Thymus (tissue), 11 donors: ENCODE measurements at regions not wholly inside any gene's neighbourhood (a gene's known extent, or its start where the extent isn't known, plus 50 kb on each side); places are given as distances from the start of the nearest gene placed in this dataset.

Source experiments
- DNase-seq, 9 donors: peaks; one replicate each; pipeline ENCODE4 v3.0.0-alpha.2; 2013; ENCODE audit warnings: low spot score in 9 of 9, low read depth in 6 of 9, missing footprints in 1 of 9
- H3K27ac ChIP-seq, 2 donors: one replicate each; pipeline ENCODE4 v1.5.1; 2013; ENCODE audit warnings: control low read depth in 1 of 2, low read depth in 1 of 2, low read length in 1 of 2, mild to moderate bottlenecking in 1 of 2, moderate library complexity in 1 of 2
- H3K27me3 ChIP-seq, 2 donors: one replicate each; pipeline ENCODE4 v1.5.1; 2013; ENCODE audit warnings: low read length in 1 of 2; ENCODE audit not compliant: control insufficient read depth in 2 of 2, insufficient read depth in 1 of 2
- H3K36me3 ChIP-seq, 2 donors: one replicate each; pipeline ENCODE4 v1.5.1; 2013; ENCODE audit warnings: low read length in 1 of 2, mild to moderate bottlenecking in 1 of 2, moderate library complexity in 1 of 2; ENCODE audit not compliant: control insufficient read depth in 2 of 2, insufficient read depth in 2 of 2
- H3K4me1 ChIP-seq, 2 donors: one replicate each; pipeline ENCODE4 v1.5.1; 2013; ENCODE audit warnings: low read length in 2 of 2; ENCODE audit not compliant: control insufficient read depth in 2 of 2, insufficient read depth in 2 of 2
- H3K4me3 ChIP-seq, 2 donors: one replicate each; pipeline ENCODE4 v1.5.1; 2013; ENCODE audit warnings: low read length in 2 of 2, control low read depth in 1 of 2, mild to moderate bottlenecking in 1 of 2
- H3K9me3 ChIP-seq, 2 donors: one replicate each; pipeline ENCODE4 v1.5.1; 2013; ENCODE audit warnings: low read length in 1 of 2, mild to moderate bottlenecking in 1 of 2; ENCODE audit not compliant: control insufficient read depth in 2 of 2, insufficient read depth in 1 of 2
- WGBS: extraction: QIAGEN DNeasy Blood & Tissue Kit; methylation state at CpG from one replicate; pipeline ENCODE4 v1.1.7; 2013; 5-methylcytosine and 5-hydroxymethylcytosine counted together
- donor health status: healthy.

- H3K4me1 ChIP-seq: no peaks in the 10 kb centered on the region
- 97% methylated on average over 2 of the region's 2 CpGs for WGBS
- no peaks in the 10 kb centered on the region for H3K36me3 ChIP-seq
- H3K27ac ChIP-seq: no peak overlapping the region
- H3K9me3 ChIP-seq: no peaks in the 10 kb centered on the region
- no peak for DNase-seq
- H3K27me3 ChIP-seq: no peaks in the 10 kb centered on the region
- no peak overlapping the region for H3K4me3 ChIP-seq
These were observed 97.8 kb upstream of the PDE4B start for GRCh38 chr1:65694933-65695332.

GRCh38 chr1:65698590-65698989 is 94.1 kb upstream of the PDE4B start:
- no peak overlapping the region for H3K27ac ChIP-seq
- no peaks in the 10 kb centered on the region for H3K36me3 ChIP-seq
- H3K4me1 ChIP-seq: no peaks in the 10 kb centered on the region
- no peaks in the 10 kb centered on the region for H3K9me3 ChIP-seq
- WGBS: 98% methylated on average over 2 of the region's 2 CpGs
- H3K27me3 ChIP-seq: no peaks in the 10 kb centered on the region
- H3K4me3 ChIP-seq: no peak overlapping the region
- DNase-seq: no peak

- Histone ChIP-seq H3K4me1 (no peaks in the 10 kb centered on the region), H3K27ac (no peak overlapping the region), H3K27me3 (no peaks in the 10 kb centered on the region), H3K4me3 (no peak overlapping the region), H3K36me3 (no peaks in the 10 kb centered on the region), H3K9me3 (no peaks in the 10 kb centered on the region)
- 54% methylated on average over 4 of the region's 4 CpGs for WGBS
- DNase-seq: no peak
These were observed 88.8 kb upstream of the PDE4B start for GRCh38 chr1:65703853-65704252.

GRCh38 chr1:65704318-65704717 is 88.4 kb upstream of the PDE4B start:
- H3K4me3 ChIP-seq: no peak overlapping the region
- 92% methylated on average over 2 of the region's 2 CpGs for WGBS
- H3K4me1 ChIP-seq: no peaks in the 10 kb centered on the region
- H3K27me3 ChIP-seq: no peaks in the 10 kb centered on the region
- H3K27ac ChIP-seq: no peak overlapping the region
- DNase-seq: no peak
- no peaks in the 10 kb centered on the region for H3K9me3 ChIP-seq
- no peaks in the 10 kb centered on the region for H3K36me3 ChIP-seq

- Histone ChIP-seq H3K4me3 (no peak overlapping the region), H3K36me3 (no peaks in the 10 kb centered on the region), H3K9me3 (no peaks in the 10 kb centered on the region), H3K27me3 (no peaks in the 10 kb centered on the region), H3K27ac (no peak overlapping the region), H3K4me1 (no peaks in the 10 kb centered on the region)
- WGBS: 98% methylated on average over 3 of the region's 3 CpGs
- no peak for DNase-seq
These were observed 74.8 kb upstream of the PDE4B start for GRCh38 chr1:65717815-65718454.

GRCh38 chr1:65719391-65719790 is 73.3 kb upstream of the PDE4B start:
- no peaks in the 10 kb centered on the region for H3K4me1 ChIP-seq
- WGBS: 93% methylated on average over 5 of the region's 5 CpGs
- H3K4me3 ChIP-seq: no peak overlapping the region
- DNase-seq: no peak
- no peaks in the 10 kb centered on the region for H3K36me3 ChIP-seq
- no peaks in the 10 kb centered on the region for H3K9me3 ChIP-seq
- no peak overlapping the region for H3K27ac ChIP-seq
- H3K27me3 ChIP-seq: no peaks in the 10 kb centered on the region

GRCh38 chr1:65722461-65722860 is 70.2 kb upstream of the PDE4B start:
- no peaks in the 10 kb centered on the region for H3K4me1 ChIP-seq
- DNase-seq: no peak
- H3K36me3 ChIP-seq: no peaks in the 10 kb centered on the region
- H3K4me3 ChIP-seq: no peak overlapping the region
- no peak overlapping the region for H3K27ac ChIP-seq
- no peaks in the 10 kb centered on the region for H3K9me3 ChIP-seq
- WGBS: 95% methylated on average over 5 of the region's 5 CpGs
- H3K27me3 ChIP-seq: no peaks in the 10 kb centered on the region

GRCh38 chr1:65724151-65724550 is 68.5 kb upstream of the PDE4B start:
- H3K4me1 ChIP-seq: no peaks in the 10 kb centered on the region
- H3K27ac ChIP-seq: no peak overlapping the region
- no peaks in the 10 kb centered on the region for H3K36me3 ChIP-seq
- H3K9me3 ChIP-seq: no peaks in the 10 kb centered on the region
- H3K4me3 ChIP-seq: no peak overlapping the region
- no peaks in the 10 kb centered on the region for H3K27me3 ChIP-seq
- DNase-seq: no peak

GRCh38 chr1:65725064-65725463 is 67.6 kb upstream of the PDE4B start:
- no peaks in the 10 kb centered on the region for H3K27me3 ChIP-seq
- DNase-seq: no peak
- H3K36me3 ChIP-seq: no peaks in the 10 kb centered on the region

GRCh38 chr1:65728504-65728903 is 64.2 kb upstream of the PDE4B start:
- Histone ChIP-seq H3K4me3 (no peak overlapping the region), H3K9me3 (no peaks in the 10 kb centered on the region), H3K27ac (no peak overlapping the region), H3K27me3 (no peaks in the 10 kb centered on the region), H3K4me1 (no peaks in the 10 kb centered on the region), H3K36me3 (no peaks in the 10 kb centered on the region)
- WGBS: 93% methylated on average over 5 of the region's 5 CpGs
- DNase-seq: no peak

More at GRCh38 chr1:65725064-65725463, 67.6 kb upstream of the PDE4B start:
- no peaks in the 10 kb centered on the region for H3K9me3 ChIP-seq
- H3K27ac ChIP-seq: no peak overlapping the region
- no peaks in the 10 kb centered on the region for H3K4me1 ChIP-seq
- no peak overlapping the region for H3K4me3 ChIP-seq
- WGBS: 91% methylated on average over 3 of the region's 3 CpGs
